ENCODE measurements at regions not wholly inside any gene's neighbourhood (a gene's known extent, or its start where the extent isn't known, plus 50 kb on each side); places are given as distances from the start of the nearest gene placed in this dataset.

GRCh38 chr4:130485371-130485770, 1389.4 kb downstream of the C4orf33 start:
- TF ChIP-seq CTCF (IDR thresholded peaks at IDR 0.05) (no peak), EZH2 (IDR thresholded peaks at IDR 0.05; ENCODE audit: borderline replicate concordance, insufficient read depth, low read depth, low read length, poor library complexity, severe bottlenecking) (no peak)

Measured in B cell (primary cell).